EL (cell line): ENCODE measurements at regions not wholly inside any gene's neighbourhood (a gene's known extent, or its start where the extent isn't known, plus 50 kb on each side); places are given as distances from the start of the nearest gene placed in this dataset.
A peak's percentile ranks its signal among the peaks of the same experiment; 100 is the strongest.

Source experiments
- DNase-seq: peaks from one replicate; pipeline ENCODE4 v3.0.0-alpha.2; 2016

DNA sequence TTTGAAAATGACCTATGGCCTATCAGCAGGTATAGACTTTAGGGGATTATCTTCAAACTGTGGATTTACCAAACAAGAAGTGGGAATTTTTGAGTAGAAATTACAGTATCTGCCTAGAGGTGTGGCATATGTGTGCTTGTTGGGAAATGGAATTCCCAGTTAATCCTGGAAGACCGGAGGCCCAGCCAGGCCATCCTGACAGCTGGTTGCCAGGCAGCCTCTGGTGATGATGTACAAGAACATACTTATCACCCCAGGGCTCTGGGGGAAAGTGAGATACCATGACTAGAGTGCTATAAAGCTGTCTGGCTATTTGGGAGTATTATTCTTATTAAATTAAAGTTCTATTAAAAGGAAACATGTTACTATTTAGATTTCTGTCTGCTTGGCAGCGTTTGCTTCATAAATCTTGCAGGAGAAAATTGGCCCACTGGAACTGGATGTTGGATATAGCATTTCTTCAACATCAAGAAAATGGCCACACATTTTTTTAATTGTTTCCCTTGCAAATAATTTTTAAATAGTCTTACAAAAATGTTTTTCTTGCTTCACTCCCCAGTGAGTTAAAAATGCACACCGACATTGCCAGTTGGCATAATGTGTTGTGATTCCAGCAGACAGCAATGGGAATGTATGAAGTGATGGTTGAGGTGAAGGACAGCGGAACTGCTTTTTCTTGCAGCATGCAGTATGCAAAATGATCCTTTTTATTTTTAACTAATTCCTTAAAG lies 187.8 kb downstream of the MYLK4 start:
- no peak for DNase-seq

DNA sequence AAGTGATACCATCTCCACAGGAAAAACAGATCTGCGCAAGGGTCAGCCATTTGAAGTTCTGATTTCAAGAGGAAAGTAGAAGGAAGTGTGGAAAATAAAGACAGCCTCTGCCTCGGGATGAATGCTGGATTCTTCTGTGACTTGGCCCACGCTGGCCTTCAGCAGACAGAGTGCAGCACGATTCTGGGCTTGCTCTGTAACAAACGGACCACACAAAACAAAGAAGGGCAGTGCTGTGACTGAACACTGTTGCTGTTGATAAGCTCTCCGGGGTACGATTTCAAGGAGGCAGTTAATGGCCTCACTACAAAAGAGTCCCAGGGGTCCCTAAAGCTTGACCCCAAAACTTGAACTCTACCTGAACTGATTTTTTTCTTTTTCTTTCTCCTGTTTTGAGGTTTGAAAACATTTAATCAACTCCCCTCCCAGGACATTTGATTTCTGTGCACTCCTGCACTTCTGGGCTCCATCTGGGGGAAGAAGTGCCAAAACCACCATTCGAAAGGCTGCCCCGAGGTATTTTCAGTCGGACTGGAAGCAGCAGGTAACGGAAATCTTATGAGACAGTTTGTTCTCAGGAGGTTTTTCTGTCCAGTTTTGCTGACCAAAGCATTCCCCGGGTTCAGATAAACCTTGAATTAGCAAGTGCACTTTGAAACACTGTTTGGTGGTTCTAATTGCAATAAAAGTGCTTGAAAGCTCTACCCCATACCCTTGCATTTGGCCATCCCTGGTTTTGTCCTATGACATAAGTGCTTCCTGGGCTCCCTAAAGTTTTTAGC lies 189.6 kb downstream of the MYLK4 start:
- DNase-seq, result no peak

- DNase-seq, result no peak
Observed at GRCh38 chr6:2560140-2560818, 190.4 kb downstream of the MYLK4 start.

GRCh38 chr6:2558861-2559801 lies 191.6 kb downstream of the MYLK4 start:
- DNase-seq, result no peak

GRCh38 chr6:2558098-2558680 lies 192.5 kb downstream of the MYLK4 start:
- no peak for DNase-seq

DNA sequence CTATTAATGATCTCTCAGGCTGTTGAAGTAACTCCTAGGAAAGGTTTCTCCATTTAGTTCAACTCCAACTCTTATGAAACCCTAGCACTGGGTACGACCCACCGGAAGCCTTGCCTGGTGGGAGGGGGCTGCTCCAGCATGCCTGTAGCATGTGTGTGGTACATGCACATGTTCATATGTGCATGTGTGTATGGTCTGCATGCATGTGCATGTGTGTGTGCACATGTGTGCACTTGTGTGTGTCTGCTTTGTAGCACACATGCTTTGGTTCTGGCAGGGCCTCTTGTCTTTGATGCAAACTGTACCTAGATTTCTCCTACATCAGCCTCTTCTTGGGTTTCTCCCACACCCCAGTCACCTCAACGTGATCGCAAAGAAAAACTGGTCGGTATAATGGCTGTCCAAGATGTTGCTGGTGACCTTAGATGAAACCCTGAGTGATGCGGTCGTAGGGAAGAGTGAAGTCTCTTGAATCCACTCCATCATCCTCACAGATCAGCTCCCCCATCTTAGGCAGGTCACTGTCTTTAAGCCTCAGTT lies 193.5 kb downstream of the MYLK4 start:
- DNase-seq, result no peak

DNA sequence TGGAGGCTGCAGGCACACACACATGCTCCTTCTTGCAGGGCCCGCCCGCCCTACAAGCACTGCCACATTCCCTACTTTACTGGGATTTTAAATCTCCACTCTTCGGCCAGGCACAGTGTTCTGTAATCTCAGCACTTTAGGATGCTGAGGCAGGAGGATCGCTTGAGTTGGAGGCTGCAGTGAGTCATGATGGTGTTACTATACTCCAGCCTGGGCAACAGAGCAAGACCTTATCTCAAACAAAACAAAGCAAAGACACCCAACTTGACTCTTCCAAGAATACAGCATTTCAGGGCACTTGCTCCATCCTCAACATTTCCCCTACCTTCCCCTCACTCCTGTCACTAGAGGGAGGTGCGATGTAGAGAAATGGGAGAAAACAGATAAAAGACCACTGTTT lies 194.0 kb downstream of the MYLK4 start:
- no peak for DNase-seq

GRCh38 chr6:2554651-2555260 lies 196.0 kb downstream of the MYLK4 start:
- DNase-seq, result no peak

- DNase-seq, result no peak
Observed at GRCh38 chr6:2552526-2553154, 198.1 kb downstream of the MYLK4 start.

- DNase-seq, result no peak
Observed at GRCh38 chr6:2551705-2552104, 199.0 kb downstream of the MYLK4 start.

DNA sequence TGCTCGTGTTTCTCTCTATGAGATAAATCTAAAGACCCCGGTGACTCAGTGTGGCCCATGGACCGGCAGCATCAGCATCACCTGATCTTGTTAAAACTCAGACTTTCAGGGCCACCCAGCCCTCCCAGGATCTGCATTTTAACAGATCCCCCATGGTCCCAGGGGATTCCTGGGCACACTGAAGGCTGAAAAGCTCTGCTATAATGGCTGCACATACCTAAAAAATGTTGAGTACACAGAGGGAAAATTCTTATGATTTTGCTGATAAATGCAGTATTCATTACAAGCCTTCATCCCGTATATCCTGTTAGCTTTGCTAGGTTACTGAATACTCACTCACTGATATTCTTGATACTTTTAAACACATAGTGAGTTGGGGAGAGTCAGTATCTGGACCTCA lies 200.5 kb downstream of the MYLK4 start:
- DNase-seq, result no peak

- no peak for DNase-seq
Observed at GRCh38 chr6:2549834-2550233, 200.9 kb downstream of the MYLK4 start.

- DNase-seq, result no peak
Observed at GRCh38 chr6:2547355-2547754, 203.4 kb downstream of the MYLK4 start.

DNA sequence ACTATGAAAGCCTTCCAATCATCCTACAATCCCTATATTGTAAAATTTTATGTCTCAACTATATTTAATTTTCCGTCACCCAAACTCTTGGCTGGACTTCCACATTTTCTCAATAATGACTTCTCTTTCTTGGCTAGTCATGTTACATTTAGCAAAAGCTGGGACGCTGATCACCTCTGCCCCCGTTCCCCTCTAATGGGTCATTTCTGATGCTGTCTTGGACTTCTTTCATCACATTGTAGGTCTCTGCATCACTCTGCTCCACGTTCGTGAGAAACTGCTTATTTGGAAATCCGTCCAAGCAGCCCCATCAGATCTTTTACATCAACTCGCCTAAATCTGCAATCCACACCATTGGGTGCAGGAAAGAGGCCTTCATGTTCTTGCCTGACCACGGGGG lies 203.8 kb downstream of the MYLK4 start:
- DNase-seq, result no peak

DNA sequence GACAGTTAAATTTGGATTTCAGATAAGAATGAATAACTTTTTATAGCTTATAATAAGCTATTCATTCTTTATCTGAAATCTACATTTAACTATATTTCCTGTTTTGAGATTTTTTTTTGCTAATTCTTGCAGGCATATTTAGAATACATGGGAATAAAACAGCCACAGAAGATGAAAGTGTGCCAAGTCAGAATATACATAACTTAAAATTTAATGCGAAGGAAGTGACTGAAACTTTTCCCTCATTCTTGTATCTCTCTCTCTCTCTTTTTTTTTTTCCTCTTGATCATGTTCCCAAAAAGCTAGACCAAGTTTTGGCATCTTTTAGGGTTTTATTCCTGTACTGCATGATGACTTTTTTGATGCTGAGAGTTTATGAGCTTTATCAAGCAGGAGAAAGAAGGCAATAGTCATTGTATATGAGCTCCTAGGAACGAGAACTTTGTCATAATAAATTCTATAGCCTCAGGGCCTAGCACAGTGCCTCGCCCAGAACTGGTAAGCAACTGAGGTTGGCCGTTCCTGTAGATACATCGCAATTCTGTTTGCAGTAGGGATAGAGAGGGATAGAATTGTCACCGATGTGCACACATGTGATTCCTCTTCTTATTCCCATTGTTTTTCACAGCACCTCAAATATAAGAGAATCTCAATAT lies 205.2 kb downstream of the MYLK4 start:
- no peak for DNase-seq

GRCh38 chr6:2543321-2543720 lies 207.4 kb downstream of the MYLK4 start:
- no peak for DNase-seq

DNA sequence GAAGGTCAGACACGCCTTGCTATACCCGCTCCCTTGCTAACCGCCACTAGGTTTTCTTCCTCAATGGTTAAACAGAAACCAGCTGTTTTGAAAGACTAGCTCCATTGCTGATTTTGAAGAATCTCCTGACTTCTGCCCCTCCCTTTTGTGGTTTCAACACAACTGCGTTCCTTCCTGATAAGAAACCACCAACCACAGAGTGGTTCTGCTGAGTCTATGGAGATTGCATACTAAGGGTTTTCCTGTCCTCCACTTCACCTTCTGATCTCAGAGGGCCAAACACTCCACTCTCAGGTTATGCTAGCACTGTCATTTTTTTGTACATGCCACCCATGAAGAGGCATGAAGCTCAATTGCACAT lies 207.9 kb downstream of the MYLK4 start:
- peak; percentile 65 for DNase-seq

DNA sequence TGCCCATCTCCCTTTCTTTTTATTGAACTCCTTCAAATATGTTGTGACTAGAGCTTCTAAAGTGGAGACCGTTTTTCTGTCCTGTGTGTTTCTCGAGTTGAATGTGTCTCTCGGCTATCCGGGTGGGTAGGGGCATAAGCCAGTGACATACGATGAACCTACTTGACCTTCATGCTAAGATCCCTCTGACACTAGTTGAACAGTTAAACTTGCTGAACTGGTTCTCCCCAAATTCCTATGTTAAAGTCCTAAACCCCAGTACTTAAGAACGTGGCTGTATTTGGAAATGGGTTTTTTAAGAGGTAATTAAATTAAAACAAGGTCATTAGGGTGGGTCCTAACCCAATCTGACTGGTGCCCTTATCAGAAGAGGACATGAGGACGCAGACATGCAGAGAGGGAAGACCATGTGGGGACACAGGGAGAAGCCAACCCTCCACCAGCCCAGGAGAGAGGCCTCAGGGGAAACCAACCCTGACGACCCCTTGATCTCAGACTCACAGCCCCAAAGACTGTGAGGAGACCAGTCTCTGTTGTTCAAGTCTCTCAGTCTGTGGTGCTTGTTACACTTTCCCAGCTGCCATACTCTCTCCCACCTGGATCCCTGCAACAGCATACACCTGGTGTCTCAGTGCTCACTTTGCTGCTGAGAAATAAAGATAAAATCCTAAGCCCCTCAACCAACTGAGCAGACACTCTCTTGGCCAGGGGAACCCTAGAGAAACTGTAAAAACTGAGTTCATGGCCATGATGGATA lies 208.4 kb downstream of the MYLK4 start:
- no peak for DNase-seq

DNA sequence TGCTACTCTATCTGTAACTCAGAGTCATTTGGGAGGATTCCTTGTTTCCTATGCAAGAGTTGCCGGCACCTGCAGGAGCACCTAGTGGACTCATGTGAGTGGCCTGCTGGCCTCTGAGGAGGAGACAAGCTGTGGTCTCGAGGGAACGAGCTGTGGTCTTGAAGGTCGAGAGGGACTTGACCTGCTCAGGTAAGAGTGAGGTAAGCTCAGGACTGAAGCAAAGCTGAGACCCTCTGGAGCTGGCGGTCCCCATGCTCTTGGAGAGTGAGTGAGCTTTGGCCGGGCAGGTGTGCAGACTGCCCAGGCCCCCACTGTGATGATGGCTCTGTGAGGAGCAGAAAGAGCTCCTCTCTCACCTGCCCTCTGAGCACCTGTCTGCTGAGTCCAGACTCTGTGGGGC lies 214.3 kb downstream of the MYLK4 start:
- no peak for DNase-seq

DNA sequence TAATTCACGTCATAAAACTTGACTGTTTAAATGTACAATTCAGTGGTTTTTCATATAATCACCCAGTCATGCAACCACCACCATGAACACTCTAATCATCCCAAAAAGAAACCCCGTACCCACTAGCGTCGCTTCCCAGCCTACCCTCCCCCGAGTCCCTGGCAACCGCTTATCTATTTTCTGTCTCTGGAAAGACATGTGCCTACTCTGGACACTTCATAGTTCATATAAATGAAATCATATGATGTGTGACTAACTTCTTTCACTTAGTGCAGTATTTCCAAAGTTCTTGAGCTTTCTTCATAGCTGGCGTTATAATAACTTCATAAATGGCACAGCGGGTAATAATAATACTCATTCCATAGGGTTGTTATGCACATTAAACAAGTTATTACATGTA lies 215.2 kb downstream of the MYLK4 start:
- no peak for DNase-seq
